H9 (cell line): ENCODE measurements at regions not wholly inside any gene's neighbourhood (a gene's known extent, or its start where the extent isn't known, plus 50 kb on each side); places are given as distances from the start of the nearest gene placed in this dataset.

Experiments
- DNase-seq: peaks from one replicate; pipeline ENCODE4 v3.0.0-alpha.2; 2017
- H2AFZ ChIP-seq: one replicate; pipeline ENCODE4 v1.6.1; 2013; ENCODE audit warnings: mild to moderate bottlenecking, low read length, control low read depth, moderate library complexity
- H2AK5ac ChIP-seq: 2 replicates; pipeline ENCODE4 v1.6.1; 2013; ENCODE audit warnings: low read length, control low read depth, mixed read lengths; ENCODE audit not compliant: insufficient read length
- H2BK120ac ChIP-seq: one replicate; pipeline ENCODE4 v1.6.1; 2013; ENCODE audit warnings: low read depth, mild to moderate bottlenecking, low read length, control low read depth, inconsistent platforms; ENCODE audit not compliant: poor library complexity, severe bottlenecking
- H2BK12ac ChIP-seq: 2 replicates; pipeline ENCODE4 v1.6.1; 2013; ENCODE audit warnings: low read length, control low read depth, mixed read lengths, low read depth; ENCODE audit not compliant: insufficient read length
- H2BK15ac ChIP-seq: 2 replicates; pipeline ENCODE4 v1.6.1; 2013; ENCODE audit warnings: low read depth, low read length, control low read depth
- H2BK20ac ChIP-seq: one replicate; pipeline ENCODE4 v1.6.1; 2013; ENCODE audit warnings: low read depth, mild to moderate bottlenecking, low read length, control low read depth, inconsistent platforms; ENCODE audit not compliant: poor library complexity, severe bottlenecking
- H2BK5ac ChIP-seq: 2 replicates; pipeline ENCODE4 v1.6.1; 2013; ENCODE audit warnings: low read length, control low read depth, mixed read lengths; ENCODE audit not compliant: insufficient read length
- H3K14ac ChIP-seq: 2 replicates; pipeline ENCODE4 v1.6.1; 2013; ENCODE audit warnings: low read length, control low read depth; ENCODE audit not compliant: insufficient read depth
- H3K18ac ChIP-seq: 2 replicates; pipeline ENCODE4 v1.6.1; 2013; ENCODE audit warnings: low read depth, mild to moderate bottlenecking, mixed read lengths, low read length, control low read depth; ENCODE audit not compliant: insufficient read length
- H3K23ac ChIP-seq: 2 replicates; pipeline ENCODE4 v1.6.1; 2013; ENCODE audit warnings: low read length, control low read depth, mixed read lengths, low read depth; ENCODE audit not compliant: insufficient read length
- H3K23me2 ChIP-seq: 2 replicates; pipeline ENCODE4 v1.6.1; 2013; ENCODE audit warnings: low read depth, mild to moderate bottlenecking, mixed read lengths, low read length, control low read depth; ENCODE audit not compliant: insufficient read length, poor library complexity, severe bottlenecking
- H3K27ac ChIP-seq: 2 replicates; pipeline ENCODE4 v1.5.1; 2013; ENCODE audit warnings: low read length, control low read depth, mixed read lengths, low read depth; ENCODE audit not compliant: insufficient read length
- H3K27me3 ChIP-seq: 2 replicates; pipeline ENCODE4 v1.6.1; 2013; ENCODE audit warnings: low read length, control low read depth, inconsistent platforms; ENCODE audit not compliant: insufficient read depth
- H3K4ac ChIP-seq: 2 replicates; pipeline ENCODE4 v1.6.1; 2013; ENCODE audit warnings: low read depth, mild to moderate bottlenecking, control low read depth, inconsistent platforms, low read length, moderate library complexity
- H3K4me1 ChIP-seq: 2 replicates; pipeline ENCODE4 v1.6.1; 2013; ENCODE audit warnings: low read length, control low read depth, inconsistent platforms; ENCODE audit not compliant: insufficient read depth
- H3K4me2 ChIP-seq: 2 replicates; pipeline ENCODE4 v1.6.1; 2013; ENCODE audit warnings: low read length, control low read depth, mixed read lengths; ENCODE audit not compliant: insufficient read length, insufficient read depth
- H3K56ac ChIP-seq: 2 replicates; pipeline ENCODE4 v1.6.1; 2013; ENCODE audit warnings: low read depth, mild to moderate bottlenecking, mixed read lengths, low read length, control low read depth; ENCODE audit not compliant: insufficient read length
- H3K79me1 ChIP-seq: 2 replicates; pipeline ENCODE4 v1.6.1; 2013; ENCODE audit warnings: low read depth, mild to moderate bottlenecking, moderate library complexity, low read length, control low read depth, inconsistent platforms; ENCODE audit not compliant: insufficient read depth, poor library complexity, severe bottlenecking
- H3K79me2 ChIP-seq: 2 replicates; pipeline ENCODE4 v1.6.1; 2013; ENCODE audit warnings: low read length, control low read depth, inconsistent platforms; ENCODE audit not compliant: insufficient read depth
- H3K9ac ChIP-seq: 2 replicates; pipeline ENCODE4 v1.6.1; 2013; ENCODE audit warnings: low read length, control low read depth, mixed read lengths; ENCODE audit not compliant: insufficient read length; ENCODE audit errors: extremely low read depth
- H3K9me3 ChIP-seq: one replicate; pipeline ENCODE4 v1.6.1; 2013; ENCODE audit warnings: low read depth, low read length, inconsistent platforms; ENCODE audit not compliant: control insufficient read depth
- H3T11ph ChIP-seq: one replicate; pipeline ENCODE4 v1.6.1; 2013; ENCODE audit warnings: mild to moderate bottlenecking, low read length, control low read depth, inconsistent platforms
- H4K20me1 ChIP-seq: one replicate; pipeline ENCODE4 v1.6.1; 2013; ENCODE audit not compliant: control insufficient read depth, insufficient read length, insufficient read depth
- H4K5ac ChIP-seq: 2 replicates; pipeline ENCODE4 v1.6.1; 2013; ENCODE audit warnings: low read depth, mild to moderate bottlenecking, mixed read lengths, low read length, control low read depth; ENCODE audit not compliant: insufficient read length
- H4K8ac ChIP-seq: replicated peaks from 2 replicates; pipeline ENCODE4 v1.6.1; 2013; ENCODE audit warnings: low read length, control low read depth, mixed read lengths, low read depth; ENCODE audit not compliant: insufficient read length
- H4K91ac ChIP-seq: 2 replicates; pipeline ENCODE4 v1.6.1; 2013; ENCODE audit warnings: low read depth, mild to moderate bottlenecking, moderate library complexity, mixed read lengths, low read length, control low read depth; ENCODE audit not compliant: insufficient read length
- H3K27ac Mint-ChIP-seq, 3 experiments: 2 replicates in 2 of 3; 3 replicates in 1 of 3; pipeline ENCODE4 v1.8.0; 2020 to 2021; ENCODE audit warnings: mixed read lengths in 3 of 3, mild to moderate bottlenecking in 1 of 3, moderate library complexity in 1 of 3
- H3K27me3 Mint-ChIP-seq: 2 replicates; pipeline ENCODE4 v1.8.0; 2021; ENCODE audit warnings: low read depth, mild to moderate bottlenecking, moderate library complexity, mixed read lengths
- H3K36me3 Mint-ChIP-seq, 3 experiments: 2 replicates in 2 of 3; 3 replicates in 1 of 3; pipeline ENCODE4 v1.8.0; 2020 to 2021; ENCODE audit warnings: low read depth in 3 of 3, mixed read lengths in 3 of 3; ENCODE audit not compliant: insufficient read depth in 1 of 3
- H3K4me1 Mint-ChIP-seq, 2 experiments: 2 replicates each; pipeline ENCODE4 v1.8.0; 2020; ENCODE audit warnings: mixed read lengths in 2 of 2
- H3K4me3 Mint-ChIP-seq, 2 experiments: 2 replicates in 1 of 2; 3 replicates in 1 of 2; pipeline ENCODE4 v1.8.0; 2020 to 2021; ENCODE audit warnings: mild to moderate bottlenecking in 2 of 2, mixed read lengths in 2 of 2, moderate library complexity in 1 of 2
- H3K9me3 Mint-ChIP-seq, 2 experiments: 2 replicates in 1 of 2; 3 replicates in 1 of 2; pipeline ENCODE4 v1.8.0; 2020; ENCODE audit warnings: mild to moderate bottlenecking in 2 of 2, mixed read lengths in 2 of 2, moderate library complexity in 1 of 2
- CTCF ChIP-seq: fragments of 200-600 bp; sonication (generic); conservative IDR thresholded peaks from 3 replicates; pipeline ENCODE4 v1.8.0; 2021; ENCODE audit warnings: antibody characterized with exemption, mild to moderate bottlenecking
- whole genome bisulfite sequencing: extraction: QIAGEN DNeasy Blood & Tissue Kit; methylation state at CpG from one replicate; pipeline ENCODE4 v1.1.7; 2013; ENCODE audit warnings: missing lambda C conversion rate, low lambda C conversion rate, mixed read lengths; ENCODE audit not compliant: insufficient read length; ENCODE audit errors: extremely low coverage; 5-methylcytosine and 5-hydroxymethylcytosine counted together

GRCh38 chr16:17777408-17777863 lies 306.7 kb upstream of the XYLT1 start:
- Histone ChIP-seq H3K14ac (no peak overlapping the region), H3K79me1 (no peaks in the 10 kb centered on the region), H3K4me2 (no peak overlapping the region), H3T11ph (no peak overlapping the region), H3K23me2 (no peaks in the 10 kb centered on the region), H2BK5ac (no peak overlapping the region), H3K18ac (no peak overlapping the region), H3K4me1 (peaks cover 3% of the 10 kb centered on the region; the same call in 1 of the 2 replicates), H4K8ac (no peak overlapping the region), H2BK15ac (no peak overlapping the region), H3K27me3 (no peaks in the 10 kb centered on the region), H3K27ac (no peak overlapping the region), H2AFZ (no peak overlapping the region), H3K4ac (no peak overlapping the region), H4K91ac (no peak overlapping the region), H4K5ac (no peak overlapping the region), H3K79me2 (no peaks in the 10 kb centered on the region), H3K9ac (no peak overlapping the region), H3K23ac (no peak overlapping the region), H4K20me1 (no peaks in the 10 kb centered on the region), H2BK120ac (no peak overlapping the region), H3K56ac (no peak overlapping the region), H2AK5ac (no peak overlapping the region), H3K9me3 (no peaks in the 10 kb centered on the region), H2BK20ac (no peak overlapping the region), H2BK12ac (no peak overlapping the region)
- Mint-ChIP-seq H3K27me3 (no peaks in the 10 kb centered on the region), H3K4me3 (no peak overlapping the region), H3K4me1 (peaks cover 14 to 16% of the 10 kb centered on the region in 2 experiments), H3K9me3 (no peaks in the 10 kb centered on the region), H3K36me3 (no peaks in the 10 kb centered on the region), H3K27ac (no peak overlapping the region)
- no peak for DNase-seq
- WGBS = no CpG with 5 or more reads among the region's 3 CpGs
- TF ChIP-seq CTCF = no peak
